GM12878 (cell line): ENCODE measurements at regions not wholly inside any gene's neighbourhood (a gene's known extent, or its start where the extent isn't known, plus 50 kb on each side); places are given as distances from the start of the nearest gene placed in this dataset.

Source experiments
- CREB1 ChIP-seq: IDR thresholded peaks from 2 replicates; pipeline ENCODE4 v1.6.1; 2012; ENCODE audit warnings: low read depth, mild to moderate bottlenecking, inconsistent platforms
- CTCF ChIP-seq, 3 experiments: IDR thresholded peaks in 2 of 3; conservative IDR thresholded peaks in 1 of 3; 2 replicates each; pipeline ENCODE4 v1.5.1; 2011; ENCODE audit warnings: low read depth in 3 of 3, low read length in 3 of 3, mild to moderate bottlenecking in 3 of 3, control low read depth in 2 of 3, moderate library complexity in 2 of 3, inconsistent platforms in 1 of 3, mixed read lengths in 1 of 3; ENCODE audit not compliant: control insufficient read depth in 2 of 3, insufficient read depth in 1 of 3; ENCODE audit errors: extremely low read depth in 1 of 3
- ESRRA ChIP-seq: IDR thresholded peaks from 2 replicates; pipeline ENCODE4 v1.6.1; 2012; ENCODE audit warnings: mild to moderate bottlenecking, low read length, improper control_type of control experiment
- EZH2 ChIP-seq: IDR thresholded peaks from 2 replicates; pipeline ENCODE4 v1.6.1; 2012; ENCODE audit warnings: low read depth, mild to moderate bottlenecking, control low read depth, inconsistent platforms, low read length, borderline replicate concordance; ENCODE audit not compliant: control insufficient read depth
- GABPA ChIP-seq: IDR thresholded peaks from 2 replicates; pipeline ENCODE4 v1.6.1; 2014; ENCODE audit warnings: antibody characterized with exemption, low read depth, mild to moderate bottlenecking, inconsistent platforms
- NFIC ChIP-seq: IDR thresholded peaks from 2 replicates; pipeline ENCODE4 v1.6.1; 2012; ENCODE audit warnings: low read depth, mild to moderate bottlenecking, inconsistent platforms, low read length, moderate library complexity

GRCh38 chr18:69239849-69240674 is 160.6 kb upstream of the DOK6 start:
- no peak for TF ChIP-seq CTCF (IDR thresholded peaks at IDR 0.05 in 2 of 3, conservative IDR thresholded peaks at IDR 0.05 in 1 of 3; ENCODE audit: control insufficient read depth in 2 of 3, extremely low read depth in 1 of 3, insufficient read depth in 1 of 3, low read depth in 3 of 3, low read length in 3 of 3)
- TF ChIP-seq CREB1 = no peak
- no peak for TF ChIP-seq NFIC
- no peak for TF ChIP-seq GABPA
- TF ChIP-seq EZH2 = no peak
- no peak for TF ChIP-seq ESRRA
